HG03439 (cell line): ENCODE measurements at regions not wholly inside any gene's neighbourhood (a gene's known extent, or its start where the extent isn't known, plus 50 kb on each side); places are given as distances from the start of the nearest gene placed in this dataset.

Experiments
- ATAC-seq: cut with Tn5 transposase; IDR thresholded peaks from one replicate; pipeline ENCODE4 v1.9.1; 2021; ENCODE audit warnings: mild to moderate bottlenecking, moderate library complexity; ENCODE audit not compliant: unreplicated experiment

GRCh38 chr1:88104236-88104635 is 579.8 kb upstream of the PKN2 start:
- ATAC-seq, result no peak

GRCh38 chr1:88104886-88105285 is 579.2 kb upstream of the PKN2 start:
- no peak for ATAC-seq

GRCh38 chr1:88111816-88112215 is 572.3 kb upstream of the PKN2 start:
- ATAC-seq, result no peak

- ATAC-seq, result no peak
Measured at GRCh38 chr1:88117597-88117996, 566.5 kb upstream of the PKN2 start.

GRCh38 chr1:88118176-88118845 is 565.8 kb upstream of the PKN2 start:
- ATAC-seq, result no peak

- no peak for ATAC-seq
Measured at GRCh38 chr1:88124614-88125013, 559.5 kb upstream of the PKN2 start.

GRCh38 chr1:88126467-88126866 is 557.6 kb upstream of the PKN2 start:
- ATAC-seq, result no peak

GRCh38 chr1:88133991-88134390 is 550.1 kb upstream of the PKN2 start:
- no peak for ATAC-seq

GRCh38 chr1:88134983-88135921 is 548.8 kb upstream of the PKN2 start:
- ATAC-seq, result no peak

GRCh38 chr1:88139633-88140032 is 544.4 kb upstream of the PKN2 start:
- ATAC-seq, result no peak

- no peak for ATAC-seq
Measured at GRCh38 chr1:88140325-88140724, 543.7 kb upstream of the PKN2 start.

GRCh38 chr1:88141499-88142074 is 542.5 kb upstream of the PKN2 start:
- ATAC-seq, result no peak

GRCh38 chr1:88145752-88146151 is 538.3 kb upstream of the PKN2 start:
- no peak for ATAC-seq

GRCh38 chr1:88149686-88150085 is 534.4 kb upstream of the PKN2 start:
- ATAC-seq, result no peak

- ATAC-seq, result no peak
Measured at GRCh38 chr1:88150330-88150729, 533.7 kb upstream of the PKN2 start.

GRCh38 chr1:88163187-88163586 is 520.9 kb upstream of the PKN2 start:
- ATAC-seq, result no peak

GRCh38 chr1:88168126-88168525 is 515.9 kb upstream of the PKN2 start:
- ATAC-seq, result no peak

- no peak for ATAC-seq
Measured at GRCh38 chr1:88169139-88169538, 514.9 kb upstream of the PKN2 start.

- no peak for ATAC-seq
Measured at GRCh38 chr1:88169939-88170338, 514.1 kb upstream of the PKN2 start.

- no peak for ATAC-seq
Measured at GRCh38 chr1:88175120-88175630, 508.9 kb upstream of the PKN2 start.

- ATAC-seq, result no peak
Measured at GRCh38 chr1:88175631-88176226, 508.3 kb upstream of the PKN2 start.
